ENCODE measurements at regions not wholly inside any gene's neighbourhood (a gene's known extent, or its start where the extent isn't known, plus 50 kb on each side); places are given as distances from the start of the nearest gene placed in this dataset.

DNA sequence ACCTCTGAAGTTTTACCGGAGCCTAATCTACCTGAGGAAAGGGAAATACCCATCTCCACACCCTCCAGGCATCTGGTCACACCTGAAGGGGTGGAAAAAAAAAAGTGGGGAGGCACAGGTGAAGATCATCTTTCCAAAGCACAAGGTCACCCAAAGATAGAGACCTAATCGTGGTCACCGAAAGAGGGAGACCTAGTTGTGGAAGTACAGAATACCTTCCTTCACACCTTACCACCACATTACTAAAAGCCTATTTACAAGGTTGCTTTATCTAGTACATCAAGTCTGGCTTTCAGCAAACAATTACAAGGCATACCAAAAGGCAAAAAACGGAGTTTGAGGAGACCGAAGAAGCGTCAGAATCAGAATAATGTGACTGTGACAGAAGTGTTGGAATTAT is 110.0 kb upstream of the ARPP21 start:
- DNase-seq: no peak

DNA sequence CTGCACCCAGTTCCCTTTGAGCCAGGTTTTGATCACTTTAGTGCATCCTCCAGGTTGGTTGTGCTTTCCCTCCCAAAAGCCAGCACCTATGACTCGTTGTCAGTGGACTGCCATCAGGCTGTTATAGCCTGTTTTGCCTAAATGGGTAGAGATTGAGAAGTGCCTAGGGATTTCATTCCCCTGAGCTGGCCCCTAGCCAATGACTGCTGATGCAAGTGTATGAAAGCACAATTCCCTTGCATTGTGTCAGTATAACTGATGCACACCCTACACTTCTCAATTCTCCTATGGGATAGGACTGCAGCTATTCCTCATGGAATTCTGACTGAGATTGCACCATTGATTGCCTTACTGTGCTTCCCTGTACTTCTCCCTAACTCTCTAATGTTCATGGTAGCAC is 102.1 kb upstream of the ARPP21 start:
- no peak for DNase-seq

DNA sequence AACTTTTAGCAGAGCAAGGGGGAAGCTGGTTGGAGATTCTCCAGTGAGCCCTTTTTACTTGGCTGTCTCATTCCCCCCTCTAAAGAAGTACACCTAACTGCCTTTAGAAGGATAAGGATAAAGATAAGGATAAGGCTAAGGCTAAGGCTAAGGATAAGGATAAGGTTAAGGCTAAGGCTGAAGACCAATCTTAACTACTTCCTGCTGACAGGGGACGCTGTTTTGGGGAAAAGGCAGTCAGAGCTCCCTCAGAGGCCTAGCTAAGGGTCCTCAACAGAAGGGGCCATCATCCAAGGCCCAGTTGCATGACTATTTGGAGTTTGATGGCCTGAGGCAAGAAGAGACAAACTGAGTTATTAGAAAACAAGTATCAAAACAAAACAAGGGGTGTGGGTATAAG is 94.3 kb upstream of the ARPP21 start:
- no peak for DNase-seq

DNA sequence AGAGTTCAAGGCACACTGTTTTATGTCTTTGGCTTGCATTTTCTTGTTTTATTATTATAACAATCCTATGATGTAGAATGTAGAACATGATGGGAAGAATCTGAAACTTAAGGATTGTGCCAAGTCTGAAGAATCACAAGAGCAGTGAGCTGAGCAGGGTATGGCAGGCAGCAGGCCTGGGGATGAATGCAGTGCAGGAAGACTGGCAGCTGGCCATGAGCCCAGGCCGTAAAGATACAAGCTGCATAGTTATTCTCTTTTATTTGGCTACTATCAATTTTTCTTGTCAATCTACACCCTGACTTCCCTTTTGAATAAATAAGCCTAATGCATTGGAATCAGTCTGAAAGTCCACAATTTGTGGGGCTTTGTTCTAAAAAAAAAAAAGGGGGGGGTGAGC is 89.6 kb upstream of the ARPP21 start:
- no peak for DNase-seq

DNA sequence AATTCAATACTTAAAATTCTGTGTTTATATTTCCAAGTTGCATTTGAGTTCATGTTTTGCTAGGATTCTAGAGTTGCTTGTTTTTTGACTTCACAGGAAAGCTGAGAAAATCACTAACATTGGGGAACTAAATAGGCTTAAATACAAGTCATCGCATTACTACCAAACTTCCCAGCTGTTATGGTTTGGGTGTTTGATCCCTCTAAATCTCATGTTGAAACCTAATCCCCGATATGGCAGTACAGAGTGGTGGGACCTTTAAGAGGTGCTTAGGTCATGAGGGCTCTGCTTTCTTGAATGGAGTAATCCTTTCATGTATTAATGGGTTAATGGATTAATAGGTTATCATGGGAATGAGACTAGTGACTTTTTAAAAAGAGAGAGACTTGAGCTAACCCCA is 77.2 kb upstream of the ARPP21 start:
- DNase-seq: no peak

DNA sequence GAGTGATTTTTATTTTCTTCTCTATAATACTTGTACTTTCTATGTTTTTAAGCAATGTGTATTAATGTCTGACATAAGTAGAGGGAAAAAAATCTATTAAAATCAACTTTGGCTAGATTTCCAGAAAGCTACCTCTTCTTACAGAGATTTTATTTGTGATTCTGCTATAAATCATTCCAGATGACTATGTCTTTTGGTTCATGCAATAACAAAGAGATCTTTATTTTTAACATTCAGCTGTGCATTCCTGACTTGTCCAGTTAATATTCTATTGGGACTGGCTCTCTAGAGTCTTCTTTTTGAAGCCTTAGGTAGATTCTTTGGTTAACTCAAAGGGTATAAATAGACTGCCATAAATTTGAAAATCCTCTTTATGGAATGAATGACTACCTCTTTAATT is 74.3 kb upstream of the ARPP21 start:
- DNase-seq: no peak
